PC-9 (cell line): ENCODE measurements at regions not wholly inside any gene's neighbourhood (a gene's known extent, or its start where the extent isn't known, plus 50 kb on each side); places are given as distances from the start of the nearest gene placed in this dataset.

ENCODE experiments used
- BruUV-seq: library from RNA; stranded (reverse); fragments of 400-500 nt; replicated peaks from 2 replicates; lab custom pipeline; 2021; lab: Mats Ljungman, UMichigan
- CTCF ChIA-PET: fragments of 300-600 bp; sonication (Branson Sonifier 250); formaldehyde crosslinking; loops from one replicate; lab custom pipeline; 2022; ENCODE audit warnings: antibody characterized with exemption; lab: Charles Lee
- POLR2A ChIA-PET: fragments of 300-600 bp; sonication (Branson Sonifier 250); formaldehyde crosslinking; loops from one replicate; lab custom pipeline; 2022; ENCODE audit warnings: antibody characterized with exemption; ENCODE audit not compliant: unreplicated experiment; lab: Charles Lee
- DNase-seq, 2 experiments: peaks; one replicate each; pipeline versions ENCODE4 v3.0.0 to v3.0.0-alpha.2; 2015 to 2022; ENCODE audit warnings: mixed read lengths in 1 of 2
- H2AFZ ChIP-seq: fragments of 200-600 bp; sonication (generic); 2 replicates; pipeline ENCODE4 v1.8.1; 2017; ENCODE audit warnings: antibody characterized with exemption
- H3F3A ChIP-seq: fragments of 200-600 bp; sonication (generic); 2 replicates; pipeline ENCODE4 v1.8.1; 2017; ENCODE audit warnings: antibody characterized with exemption, mild to moderate bottlenecking, low read depth; ENCODE audit not compliant: insufficient read depth
- H3K27ac ChIP-seq: fragments of 200-600 bp; sonication (generic); 2 replicates; pipeline ENCODE4 v1.6.1; 2016; ENCODE audit warnings: mixed run types
- H3K27me3 ChIP-seq: fragments of 200-600 bp; sonication (generic); 2 replicates; pipeline ENCODE4 v1.6.1; 2016; ENCODE audit warnings: low read depth, mixed run types; ENCODE audit not compliant: insufficient read depth
- H3K36me3 ChIP-seq: fragments of 200-600 bp; sonication (generic); 2 replicates; pipeline ENCODE4 v1.6.1; 2016; ENCODE audit warnings: low read depth, mixed run types
- H3K4me1 ChIP-seq: fragments of 200-600 bp; sonication (generic); replicated peaks from 2 replicates; pipeline ENCODE4 v1.6.1; 2016; ENCODE audit warnings: mixed run types; ENCODE audit not compliant: insufficient read depth
- H3K4me2 ChIP-seq: fragments of 200-600 bp; sonication (generic); 2 replicates; pipeline ENCODE4 v1.6.1; 2017; ENCODE audit warnings: mixed run types
- H3K4me3 ChIP-seq: fragments of 200-600 bp; sonication (generic); 2 replicates; pipeline ENCODE4 v1.6.1; 2016; ENCODE audit warnings: mixed run types
- H3K79me2 ChIP-seq: fragments of 200-600 bp; sonication (generic); 2 replicates; pipeline ENCODE4 v1.6.1; 2017; ENCODE audit warnings: low read depth, mixed run types
- H3K9me2 ChIP-seq: fragments of 200-600 bp; sonication (generic); 2 replicates; pipeline ENCODE4 v1.8.1; 2017; ENCODE audit warnings: mild to moderate bottlenecking; ENCODE audit not compliant: insufficient read depth
- H3K9me3 ChIP-seq: fragments of 200-600 bp; sonication (generic); 2 replicates; pipeline ENCODE4 v1.8.1; 2016; ENCODE audit warnings: low read depth; ENCODE audit not compliant: insufficient read depth
- H4K20me1 ChIP-seq: fragments of 200-600 bp; sonication (generic); 2 replicates; pipeline ENCODE4 v1.8.1; 2017; ENCODE audit not compliant: insufficient read depth
- EZH2 ChIP-seq: fragments of 200-600 bp; sonication (generic); IDR thresholded peaks from 2 replicates; pipeline ENCODE4 v1.8.0; 2017; ENCODE audit warnings: antibody characterized with exemption, low read depth
- intact Hi-C: fragments of 100-400 bp; cut with micrococcal nuclease; formaldehyde crosslinking; loops from one replicate; pipeline ENCODE4 v1.10.0; 2022; ENCODE audit not compliant: unreplicated experiment
- TF ChIP-seq, protein P1 (sequence below): fragments of 200-600 bp; sonication (generic); conservative IDR thresholded peaks from 2 replicates; pipeline ENCODE4 v1.6.1; 2017; ENCODE audit warnings: mixed run types, antibody characterized with exemption, mild to moderate bottlenecking, moderate library complexity

- no peak overlapping the region for H3K4me2 ChIP-seq
- ChIA-PET CTCF (no interaction called here), POLR2A (no interaction called here)
- H3K36me3 ChIP-seq = no peaks in the 10 kb centered on the region
- no peaks in the 10 kb centered on the region for H3K79me2 ChIP-seq
- no peaks in the 10 kb centered on the region for H4K20me1 ChIP-seq
- no peak overlapping the region for H2AFZ ChIP-seq
- no peaks in the 10 kb centered on the region for H3K27me3 ChIP-seq
- intact Hi-C loops = no loop called here
- peaks cover 51% of the 10 kb centered on the region for H3K4me1 ChIP-seq
- no peak for DNase-seq
- no peak overlapping the region for H3K27ac ChIP-seq
- no peaks in the 10 kb centered on the region for H3K9me2 ChIP-seq
- no TSS peak for BruUV-seq
- H3K9me3 ChIP-seq = no peaks in the 10 kb centered on the region
- peaks cover 31% of the 10 kb centered on the region; the same call in 1 of the 2 replicates for H3F3A ChIP-seq
- H3K4me3 ChIP-seq = no peak overlapping the region
- TF ChIP-seq, protein P1, sequence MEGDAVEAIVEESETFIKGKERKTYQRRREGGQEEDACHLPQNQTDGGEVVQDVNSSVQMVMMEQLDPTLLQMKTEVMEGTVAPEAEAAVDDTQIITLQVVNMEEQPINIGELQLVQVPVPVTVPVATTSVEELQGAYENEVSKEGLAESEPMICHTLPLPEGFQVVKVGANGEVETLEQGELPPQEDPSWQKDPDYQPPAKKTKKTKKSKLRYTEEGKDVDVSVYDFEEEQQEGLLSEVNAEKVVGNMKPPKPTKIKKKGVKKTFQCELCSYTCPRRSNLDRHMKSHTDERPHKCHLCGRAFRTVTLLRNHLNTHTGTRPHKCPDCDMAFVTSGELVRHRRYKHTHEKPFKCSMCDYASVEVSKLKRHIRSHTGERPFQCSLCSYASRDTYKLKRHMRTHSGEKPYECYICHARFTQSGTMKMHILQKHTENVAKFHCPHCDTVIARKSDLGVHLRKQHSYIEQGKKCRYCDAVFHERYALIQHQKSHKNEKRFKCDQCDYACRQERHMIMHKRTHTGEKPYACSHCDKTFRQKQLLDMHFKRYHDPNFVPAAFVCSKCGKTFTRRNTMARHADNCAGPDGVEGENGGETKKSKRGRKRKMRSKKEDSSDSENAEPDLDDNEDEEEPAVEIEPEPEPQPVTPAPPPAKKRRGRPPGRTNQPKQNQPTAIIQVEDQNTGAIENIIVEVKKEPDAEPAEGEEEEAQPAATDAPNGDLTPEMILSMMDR = no peak
- no peak for TF ChIP-seq EZH2
These were observed 167.2 kb upstream of the TLE3 start for GRCh38 chr15:70264738-70265465.

DNA sequence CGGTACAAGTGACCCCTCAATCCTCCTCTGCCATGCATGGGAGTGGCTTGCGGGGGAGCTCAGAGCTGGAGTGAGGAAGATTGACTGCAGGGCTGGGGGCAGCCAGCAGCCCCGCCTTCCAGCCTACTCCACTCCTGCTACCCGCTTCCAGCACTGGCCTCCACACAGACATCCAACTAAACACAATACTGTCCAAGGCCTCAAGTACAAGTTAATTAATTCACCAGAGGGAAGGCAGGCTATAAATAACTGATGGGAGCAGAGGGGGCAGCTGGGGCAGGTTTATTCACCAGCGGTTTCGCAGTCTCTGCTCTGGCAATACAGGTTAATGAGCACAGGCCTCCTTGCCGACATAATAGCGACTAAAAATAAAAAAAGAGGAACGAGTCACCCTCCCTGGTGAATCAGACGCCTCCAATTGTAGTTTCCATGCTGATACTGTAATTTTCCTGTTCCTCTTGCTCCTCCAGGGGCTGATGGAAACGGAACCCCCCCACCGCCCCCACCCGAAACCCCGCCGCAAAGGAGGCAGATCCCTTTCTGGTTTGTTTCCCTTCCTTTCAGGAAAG is 166.4 kb upstream of the TLE3 start:
- TF ChIP-seq, protein P1 = no peak
- no peak for TF ChIP-seq EZH2
- Histone ChIP-seq H3K27ac (no peak overlapping the region), H3K79me2 (no peaks in the 10 kb centered on the region), H3K36me3 (no peaks in the 10 kb centered on the region), H4K20me1 (no peaks in the 10 kb centered on the region), H3K4me1 (peaks cover 43% of the 10 kb centered on the region), H3K9me2 (no peaks in the 10 kb centered on the region), H2AFZ (no peak overlapping the region), H3F3A (peaks cover 23% of the 10 kb centered on the region; the same call in 1 of the 2 replicates), H3K4me2 (no peak overlapping the region), H3K9me3 (no peaks in the 10 kb centered on the region), H3K4me3 (no peak overlapping the region), H3K27me3 (no peaks in the 10 kb centered on the region)
- no TSS peak for BruUV-seq
- intact Hi-C loops = no loop called here
- ChIA-PET CTCF (interaction anchor here (0.7 kb wide), 1 partner anchor 673 kb away, joined by 9 read pairs; no protein-coding TSS in a partner anchor), POLR2A (interaction anchor here (0.8 kb wide), 1 partner anchor 122 kb away, joined by 6 read pairs; no protein-coding TSS in a partner anchor)
- peak in 1 of 2 experiments; percentile 49 for DNase-seq

GRCh38 chr15:70262591-70263274 is 165.0 kb upstream of the TLE3 start:
- no peak overlapping the region for H3K4me2 ChIP-seq
- POLR2A ChIA-PET = interaction anchor here (0.6 kb wide), 1 partner anchor 14 kb away, joined by 11 read pairs; no protein-coding TSS in a partner anchor
- intact Hi-C loops = no loop called here
- H3K27ac ChIP-seq = no peak overlapping the region
- peaks cover 30% of the 10 kb centered on the region for H3K4me1 ChIP-seq
- peaks cover 11% of the 10 kb centered on the region; the same call in 1 of the 2 replicates for H3F3A ChIP-seq
- no peaks in the 10 kb centered on the region for H3K27me3 ChIP-seq
- no peak overlapping the region for H2AFZ ChIP-seq
- CTCF ChIA-PET = no interaction called here
- H3K36me3 ChIP-seq = no peaks in the 10 kb centered on the region
- no TSS peak for BruUV-seq
- H3K9me3 ChIP-seq = no peaks in the 10 kb centered on the region
- no peak for TF ChIP-seq EZH2
- TF ChIP-seq, protein P1 = no peak
- H3K79me2 ChIP-seq = no peaks in the 10 kb centered on the region
- H3K9me2 ChIP-seq = no peaks in the 10 kb centered on the region
- no peak for DNase-seq
- no peaks in the 10 kb centered on the region for H4K20me1 ChIP-seq
- H3K4me3 ChIP-seq = no peak overlapping the region
